GM23248 (cell line): ENCODE measurements at regions not wholly inside any gene's neighbourhood (a gene's known extent, or its start where the extent isn't known, plus 50 kb on each side); places are given as distances from the start of the nearest gene placed in this dataset.
A peak's percentile ranks its signal among the peaks of the same experiment; 100 is the strongest.

Experiments used
- DNase-seq: peaks from one replicate; pipeline ENCODE4 v3.0.0-alpha.2; 2015
- H2AFZ ChIP-seq: fragments of 200-600 bp; sonication (generic); 2 replicates; pipeline ENCODE4 v1.6.1; 2016; ENCODE audit warnings: antibody characterized with exemption
- H3F3A ChIP-seq: fragments of 200-600 bp; sonication (generic); 2 replicates; pipeline ENCODE4 v1.6.1; 2016; ENCODE audit warnings: mild to moderate bottlenecking, antibody characterized with exemption, mixed run types; ENCODE audit not compliant: insufficient read depth
- H3K27ac ChIP-seq: fragments of 200-600 bp; sonication (generic); 2 replicates; pipeline ENCODE4 v1.5.1; 2016; ENCODE audit warnings: mild to moderate bottlenecking
- H3K27me3 ChIP-seq: fragments of 200-600 bp; sonication (generic); replicated peaks from 2 replicates; pipeline ENCODE4 v1.6.1; 2016; ENCODE audit warnings: mild to moderate bottlenecking; ENCODE audit not compliant: insufficient read depth
- H3K36me3 ChIP-seq: fragments of 200-600 bp; sonication (generic); 2 replicates; pipeline ENCODE4 v1.6.1; 2016; ENCODE audit warnings: low read depth, mild to moderate bottlenecking
- H3K4me1 ChIP-seq: fragments of 200-600 bp; sonication (generic); 2 replicates; pipeline ENCODE4 v1.6.1; 2016; ENCODE audit warnings: mild to moderate bottlenecking; ENCODE audit not compliant: insufficient read depth
- H3K4me2 ChIP-seq: fragments of 200-600 bp; sonication (generic); one replicate; pipeline ENCODE4 v1.6.1; 2016; ENCODE audit warnings: mild to moderate bottlenecking; ENCODE audit not compliant: unreplicated experiment
- H3K4me3 ChIP-seq: fragments of 200-600 bp; sonication (generic); 2 replicates; pipeline ENCODE4 v1.5.1; 2016; ENCODE audit warnings: mild to moderate bottlenecking
- H3K79me2 ChIP-seq: fragments of 200-600 bp; sonication (generic); 2 replicates; pipeline ENCODE4 v1.6.1; 2016; ENCODE audit warnings: mild to moderate bottlenecking; ENCODE audit not compliant: insufficient read depth
- H3K9ac ChIP-seq: fragments of 200-600 bp; sonication (generic); 2 replicates; pipeline ENCODE4 v1.6.1; 2016; ENCODE audit warnings: mild to moderate bottlenecking
- H3K9me2 ChIP-seq: fragments of 200-600 bp; sonication (generic); 2 replicates; pipeline ENCODE4 v1.6.1; 2016; ENCODE audit warnings: mixed run types, mild to moderate bottlenecking, moderate library complexity; ENCODE audit not compliant: insufficient read depth
- H3K9me3 ChIP-seq: fragments of 200-600 bp; sonication (generic); one replicate; pipeline ENCODE4 v1.6.1; 2017; ENCODE audit warnings: low read depth
- H4K20me1 ChIP-seq: fragments of 200-600 bp; sonication (generic); 2 replicates; pipeline ENCODE4 v1.6.0; 2016; ENCODE audit not compliant: insufficient read depth
- EZH2 ChIP-seq: fragments of 200-600 bp; sonication (generic); IDR thresholded peaks from 2 replicates; pipeline ENCODE4 v1.6.1; 2018; ENCODE audit warnings: antibody characterized with exemption, mild to moderate bottlenecking; ENCODE audit not compliant: insufficient read depth, poor library complexity, severe bottlenecking
- EZH2phosphoT487 ChIP-seq: fragments of 200-600 bp; sonication (generic); IDR thresholded peaks from 2 replicates; pipeline ENCODE4 v1.6.1; 2018; ENCODE audit warnings: antibody characterized with exemption, moderate library complexity, mild to moderate bottlenecking, low read depth; ENCODE audit not compliant: insufficient read depth
- WGBS, 2 experiments: methylation state at CpG; one replicate each; pipeline ENCODE4 v1.1.6; 2015 to 2017; ENCODE audit warnings: low lambda C conversion rate in 2 of 2, low coverage in 1 of 2; ENCODE audit errors: missing lambda C conversion rate in 2 of 2; 5-methylcytosine and 5-hydroxymethylcytosine counted together
- in situ Hi-C: fragments of 300-500 bp; cut with MboI; formaldehyde crosslinking; loops from 2 replicates; pipeline ENCODE4 v1.15.0; 2020

GRCh38 chr12:43261701-43262100 lies 290.3 kb downstream of the ADAMTS20 start:
- no peaks in the 10 kb centered on the region for H3K27me3 ChIP-seq
- in situ Hi-C loops: no loop called here
- no peaks in the 10 kb centered on the region for H3K79me2 ChIP-seq
- H4K20me1 ChIP-seq: no peaks in the 10 kb centered on the region
- DNase-seq: no peak
- no peak overlapping the region for H3K4me3 ChIP-seq
- no peaks in the 10 kb centered on the region for H3K9me3 ChIP-seq
- H2AFZ ChIP-seq: 0 out of 2 replicates have a peak overlapping the region, but pooled peaks have one; percentile 18
- no peak overlapping the region for H3K9ac ChIP-seq
- no peak overlapping the region for H3K4me2 ChIP-seq
- no peaks in the 10 kb centered on the region for H3K4me1 ChIP-seq
- no peaks in the 10 kb centered on the region for H3K9me2 ChIP-seq
- no peaks in the 10 kb centered on the region for H3F3A ChIP-seq
- 94 to 96% methylated on average over 1 of the region's 1 CpG for WGBS, 2 experiments
- no peak overlapping the region for H3K27ac ChIP-seq
- no peaks in the 10 kb centered on the region for H3K36me3 ChIP-seq
- TF ChIP-seq EZH2: no peak
- no peak for TF ChIP-seq EZH2phosphoT487

GRCh38 chr12:43255522-43256111 lies 296.4 kb downstream of the ADAMTS20 start:
- no peak for DNase-seq

GRCh38 chr12:43252585-43252984 lies 299.4 kb downstream of the ADAMTS20 start:
- TF ChIP-seq EZH2phosphoT487 (no peak), EZH2 (no peak)

More at GRCh38 chr12:43255522-43256111, 296.4 kb downstream of the ADAMTS20 start:
- Histone ChIP-seq H4K20me1 (no peaks in the 10 kb centered on the region), H3K9ac (no peak overlapping the region), H3K4me2 (no peak overlapping the region), H3K79me2 (no peaks in the 10 kb centered on the region), H3K4me1 (no peaks in the 10 kb centered on the region), H3K4me3 (no peak overlapping the region), H3K27ac (no peak overlapping the region), H3F3A (no peaks in the 10 kb centered on the region), H3K27me3 (no peaks in the 10 kb centered on the region), H3K9me3 (no peaks in the 10 kb centered on the region), H3K9me2 (no peaks in the 10 kb centered on the region), H2AFZ (no peak overlapping the region), H3K36me3 (no peaks in the 10 kb centered on the region)
- no peak for TF ChIP-seq EZH2phosphoT487
- no peak for TF ChIP-seq EZH2
- in situ Hi-C loops: no loop called here

GRCh38 chr12:43245947-43246346 lies 306.1 kb downstream of the ADAMTS20 start:
- Histone ChIP-seq H3K9me3 (no peaks in the 10 kb centered on the region), H4K20me1 (no peaks in the 10 kb centered on the region), H3K9ac (no peak overlapping the region), H3K27me3 (no peaks in the 10 kb centered on the region), H3K4me3 (no peak overlapping the region), H2AFZ (no peak overlapping the region), H3K4me2 (no peak overlapping the region), H3K9me2 (no peaks in the 10 kb centered on the region), H3F3A (no peaks in the 10 kb centered on the region), H3K36me3 (no peaks in the 10 kb centered on the region), H3K27ac (no peak overlapping the region), H3K79me2 (no peaks in the 10 kb centered on the region), H3K4me1 (peaks cover 8% of the 10 kb centered on the region)
- TF ChIP-seq EZH2 (no peak), EZH2phosphoT487 (no peak)
- 88 to 89% methylated on average over 3 of the region's 3 CpGs for WGBS, 2 experiments
- in situ Hi-C loops: no loop called here
- DNase-seq: no peak

More at GRCh38 chr12:43252585-43252984, 299.4 kb downstream of the ADAMTS20 start:
- Histone ChIP-seq H2AFZ (no peak overlapping the region), H3K27me3 (no peaks in the 10 kb centered on the region), H4K20me1 (no peaks in the 10 kb centered on the region), H3K4me2 (no peak overlapping the region), H3F3A (no peaks in the 10 kb centered on the region), H3K4me1 (no peaks in the 10 kb centered on the region), H3K4me3 (no peak overlapping the region), H3K9me3 (no peaks in the 10 kb centered on the region), H3K9ac (no peak overlapping the region), H3K79me2 (no peaks in the 10 kb centered on the region), H3K27ac (no peak overlapping the region), H3K36me3 (no peaks in the 10 kb centered on the region), H3K9me2 (no peaks in the 10 kb centered on the region)
- in situ Hi-C loops: no loop called here
- 87 to 91% methylated on average over 1 of the region's 1 CpG for WGBS, 2 experiments
- DNase-seq: no peak

GRCh38 chr12:43241986-43242385 lies 310.0 kb downstream of the ADAMTS20 start:
- in situ Hi-C loops: no loop called here

More at GRCh38 chr12:43241986-43242385, 310.0 kb downstream of the ADAMTS20 start:
- H3K27me3 ChIP-seq: no peaks in the 10 kb centered on the region
- no peaks in the 10 kb centered on the region for H3K9me2 ChIP-seq
- 68 to 75% methylated on average over 2 of the region's 2 CpGs for WGBS, 2 experiments
- no peaks in the 10 kb centered on the region for H3F3A ChIP-seq
- TF ChIP-seq EZH2 (no peak), EZH2phosphoT487 (no peak)
- H3K36me3 ChIP-seq: no peaks in the 10 kb centered on the region
- peak; percentile 67 for DNase-seq
- no peak overlapping the region for H3K4me2 ChIP-seq
- no peaks in the 10 kb centered on the region for H4K20me1 ChIP-seq
- no peak overlapping the region for H2AFZ ChIP-seq
- H3K79me2 ChIP-seq: no peaks in the 10 kb centered on the region
- peaks cover 8% of the 10 kb centered on the region for H3K4me1 ChIP-seq
- no peak overlapping the region for H3K4me3 ChIP-seq
- H3K9ac ChIP-seq: no peak overlapping the region
- H3K9me3 ChIP-seq: no peaks in the 10 kb centered on the region
- H3K27ac ChIP-seq: no peak overlapping the region
